ENCODE measurements at regions not wholly inside any gene's neighbourhood (a gene's known extent, or its start where the extent isn't known, plus 50 kb on each side); places are given as distances from the start of the nearest gene placed in this dataset.
A peak's percentile ranks its signal among the peaks of the same experiment; 100 is the strongest.

DNA sequence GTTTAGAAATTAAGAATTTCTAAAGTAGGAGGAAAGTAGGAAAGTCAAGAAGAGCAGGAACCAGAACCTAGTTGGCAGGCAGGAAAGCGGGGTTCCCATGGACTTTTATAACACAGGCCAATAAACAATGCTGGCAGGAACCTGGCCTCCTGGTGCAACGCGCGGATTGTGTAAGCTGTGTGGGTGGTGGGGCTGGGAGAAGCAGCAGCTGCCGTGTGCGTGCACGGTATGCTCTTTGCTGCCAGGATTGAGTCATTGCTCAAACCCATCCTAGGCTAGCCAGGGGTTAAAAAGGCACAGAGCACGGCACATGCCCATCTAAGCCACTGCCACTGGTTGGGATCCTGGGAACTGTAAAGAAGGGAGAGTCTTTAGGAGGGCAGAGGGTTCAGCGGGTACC lies 209.9 kb upstream of the RGMA start:
- peak; percentile 66 to 82 for ATAC-seq

DNA sequence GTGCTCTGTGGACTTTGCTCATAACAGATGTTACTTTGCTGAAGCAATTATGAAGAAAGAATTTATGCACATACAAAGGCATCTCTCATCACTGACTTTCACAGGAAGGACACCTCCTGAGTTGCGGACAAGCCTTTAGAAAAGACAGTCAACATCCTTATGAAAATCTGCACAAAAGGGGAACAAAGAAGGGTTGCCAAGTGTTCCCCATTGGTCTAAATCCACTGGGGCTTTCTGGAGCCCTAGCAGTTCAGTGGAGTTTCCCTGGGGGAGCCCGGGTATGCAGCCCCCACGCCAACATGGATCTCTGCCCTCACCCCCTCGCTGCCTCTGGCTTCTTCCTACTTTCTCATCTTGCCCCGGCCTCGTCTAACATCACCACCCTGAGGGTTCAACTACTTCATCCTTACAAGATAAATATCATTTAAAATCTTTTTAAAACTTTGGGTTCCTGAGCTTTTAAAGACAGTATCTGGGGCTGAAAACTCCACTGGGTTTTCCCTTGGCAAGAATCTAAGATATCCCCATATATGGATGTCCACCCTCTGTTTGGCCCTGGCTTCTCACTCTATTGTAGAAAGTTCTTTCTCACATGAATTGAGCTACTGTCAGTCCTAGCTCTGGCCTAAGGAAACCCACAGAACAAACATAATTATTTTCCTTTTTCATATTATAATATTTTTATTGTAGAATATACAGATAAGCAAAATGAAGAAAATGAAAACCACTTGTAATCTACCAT lies 207.9 kb upstream of the RGMA start:
- no peak for DNase-seq
- no peak overlapping the region for H3K4me3 ChIP-seq
- TF ChIP-seq, protein P1, sequence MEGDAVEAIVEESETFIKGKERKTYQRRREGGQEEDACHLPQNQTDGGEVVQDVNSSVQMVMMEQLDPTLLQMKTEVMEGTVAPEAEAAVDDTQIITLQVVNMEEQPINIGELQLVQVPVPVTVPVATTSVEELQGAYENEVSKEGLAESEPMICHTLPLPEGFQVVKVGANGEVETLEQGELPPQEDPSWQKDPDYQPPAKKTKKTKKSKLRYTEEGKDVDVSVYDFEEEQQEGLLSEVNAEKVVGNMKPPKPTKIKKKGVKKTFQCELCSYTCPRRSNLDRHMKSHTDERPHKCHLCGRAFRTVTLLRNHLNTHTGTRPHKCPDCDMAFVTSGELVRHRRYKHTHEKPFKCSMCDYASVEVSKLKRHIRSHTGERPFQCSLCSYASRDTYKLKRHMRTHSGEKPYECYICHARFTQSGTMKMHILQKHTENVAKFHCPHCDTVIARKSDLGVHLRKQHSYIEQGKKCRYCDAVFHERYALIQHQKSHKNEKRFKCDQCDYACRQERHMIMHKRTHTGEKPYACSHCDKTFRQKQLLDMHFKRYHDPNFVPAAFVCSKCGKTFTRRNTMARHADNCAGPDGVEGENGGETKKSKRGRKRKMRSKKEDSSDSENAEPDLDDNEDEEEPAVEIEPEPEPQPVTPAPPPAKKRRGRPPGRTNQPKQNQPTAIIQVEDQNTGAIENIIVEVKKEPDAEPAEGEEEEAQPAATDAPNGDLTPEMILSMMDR (IDR thresholded peaks at IDR 0.05 in 4 of 5, conservative IDR thresholded peaks at IDR 0.05 in 1 of 5), result no peak
- no peak for TF ChIP-seq POLR2A (IDR thresholded peaks at IDR 0.05)
- intact Hi-C loops (cut with DNase I; ENCODE audit: low total_unique reads), result no loop called here
- H3K9me3 ChIP-seq, result no peaks in the 10 kb centered on the region
- in situ Hi-C loops (cut with MboI; ENCODE audit: low sequenced_read_pairs in 4 of 4), result loop anchor here in 1 of 4 donors (25.0 kb wide), 1 partner anchor 815 kb away; no protein-coding TSS in a partner anchor
- H3K27ac ChIP-seq, result no peak overlapping the region
- H3K36me3 ChIP-seq, result no peaks in the 10 kb centered on the region
- H3K27me3 ChIP-seq, result no peaks in the 10 kb centered on the region
- no peak for ATAC-seq
- H3K4me1 ChIP-seq, result no peaks in the 10 kb centered on the region

More for the DNA sequence above, 209.9 kb upstream of the RGMA start:
- intact Hi-C loops (cut with DNase I; ENCODE audit: low total_unique reads) (no loop called here), in situ Hi-C loops (cut with MboI; ENCODE audit: low sequenced_read_pairs in 4 of 4) (loop anchor here in 1 of 4 donors (25.0 kb wide), 1 partner anchor 813 kb away; no protein-coding TSS in a partner anchor)
- Histone ChIP-seq H3K27ac (no peak overlapping the region), H3K4me3 (no peak overlapping the region), H3K36me3 (no peaks in the 10 kb centered on the region), H3K9me3 (no peaks in the 10 kb centered on the region), H3K4me1 (no peaks in the 10 kb centered on the region), H3K27me3 (no peaks in the 10 kb centered on the region)
- peak; percentile 7 to 68 for DNase-seq
- TF ChIP-seq, protein P1 (IDR thresholded peaks at IDR 0.05 in 4 of 5, conservative IDR thresholded peaks at IDR 0.05 in 1 of 5), result no peak
- no peak for TF ChIP-seq POLR2A (IDR thresholded peaks at IDR 0.05)

DNA sequence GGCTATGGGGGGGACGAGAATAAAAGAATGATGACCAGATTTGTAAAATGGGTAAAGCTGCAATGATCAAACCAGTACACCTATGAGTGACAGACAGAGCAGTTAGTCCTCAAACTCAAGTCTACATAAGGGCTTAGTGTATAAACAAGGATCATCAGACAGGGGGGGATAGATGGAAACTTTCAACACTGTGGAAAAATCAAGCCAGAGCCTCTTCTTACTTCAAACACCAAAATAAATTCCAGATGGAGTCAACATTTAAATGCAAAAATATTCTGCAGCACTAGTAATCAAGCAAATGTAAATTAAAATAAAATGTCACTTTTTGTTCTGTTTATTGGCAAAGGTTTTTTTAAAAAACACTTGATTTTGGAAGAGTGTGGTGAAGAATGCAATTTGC lies 205.9 kb upstream of the RGMA start:
- H3K4me3 ChIP-seq, result no peak overlapping the region
- ATAC-seq (no peak), DNase-seq (no peak)
- no peaks in the 10 kb centered on the region for H3K36me3 ChIP-seq
- in situ Hi-C loops (cut with MboI; ENCODE audit: low sequenced_read_pairs in 4 of 4) (loop anchor here in 1 of 4 donors (25.0 kb wide), 1 partner anchor 817 kb away; no protein-coding TSS in a partner anchor), intact Hi-C loops (cut with DNase I; ENCODE audit: low total_unique reads) (no loop called here)
- no peaks in the 10 kb centered on the region for H3K27me3 ChIP-seq
- H3K9me3 ChIP-seq, result no peaks in the 10 kb centered on the region
- TF ChIP-seq, protein P1 (IDR thresholded peaks at IDR 0.05 in 4 of 5, conservative IDR thresholded peaks at IDR 0.05 in 1 of 5), result no peak
- no peak for TF ChIP-seq POLR2A (IDR thresholded peaks at IDR 0.05)
- no peak overlapping the region for H3K27ac ChIP-seq
- H3K4me1 ChIP-seq, result no peaks in the 10 kb centered on the region

DNA sequence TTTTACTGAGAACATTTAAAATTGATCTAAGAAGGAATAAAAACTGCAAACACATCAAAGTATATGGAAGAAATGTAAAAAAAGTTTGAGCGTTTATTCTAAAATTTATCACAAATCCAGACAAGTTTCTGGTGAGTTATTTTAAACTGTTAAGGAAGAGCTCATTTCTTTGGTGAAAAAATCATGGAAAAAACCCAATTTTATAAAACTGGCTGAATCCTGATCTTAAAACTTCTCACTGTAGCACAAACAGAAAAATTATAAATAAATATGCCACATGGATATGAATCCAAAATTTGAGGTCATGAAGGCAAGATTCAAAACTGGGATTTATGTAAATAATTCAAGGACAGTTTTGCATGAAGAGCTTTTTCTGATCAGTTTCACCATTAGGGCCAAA lies 205.1 kb upstream of the RGMA start:
- in situ Hi-C loops (cut with MboI; ENCODE audit: low sequenced_read_pairs in 4 of 4), result loop anchor here in 1 of 4 donors (25.0 kb wide), 1 partner anchor 818 kb away; no protein-coding TSS in a partner anchor
- Histone ChIP-seq H3K27me3 (no peaks in the 10 kb centered on the region), H3K4me3 (no peak overlapping the region), H3K36me3 (no peaks in the 10 kb centered on the region), H3K9me3 (no peaks in the 10 kb centered on the region), H3K27ac (no peak overlapping the region), H3K4me1 (no peaks in the 10 kb centered on the region)
- no peak for ATAC-seq
- DNase-seq, result no peak
- intact Hi-C loops (cut with DNase I; ENCODE audit: low total_unique reads), result no loop called here
- TF ChIP-seq, protein P1 (IDR thresholded peaks at IDR 0.05 in 4 of 5, conservative IDR thresholded peaks at IDR 0.05 in 1 of 5), result no peak

Measured in gastrocnemius medialis (tissue), 4 donors.